Posterior vena cava (tissue), 2 donors: ENCODE measurements at regions not wholly inside any gene's neighbourhood (a gene's known extent, or its start where the extent isn't known, plus 50 kb on each side); places are given as distances from the start of the nearest gene placed in this dataset.

Experiments used
- DNase-seq: peaks from one replicate; pipeline ENCODE4 v3.0.0-alpha.2; 2020; ENCODE audit warnings: low spot score
- intact Hi-C, 2 donors: fragments of 100-400 bp; cut with DNase I; formaldehyde crosslinking; loops; one replicate each; pipeline versions ENCODE4 v1.14.1 to v1.14.2; 2022 to 2023
- donor health status: DM: yes; HTN: yes; CAD: no.
- donor health status: DM: yes; HTN: yes; CAD: no.

DNA sequence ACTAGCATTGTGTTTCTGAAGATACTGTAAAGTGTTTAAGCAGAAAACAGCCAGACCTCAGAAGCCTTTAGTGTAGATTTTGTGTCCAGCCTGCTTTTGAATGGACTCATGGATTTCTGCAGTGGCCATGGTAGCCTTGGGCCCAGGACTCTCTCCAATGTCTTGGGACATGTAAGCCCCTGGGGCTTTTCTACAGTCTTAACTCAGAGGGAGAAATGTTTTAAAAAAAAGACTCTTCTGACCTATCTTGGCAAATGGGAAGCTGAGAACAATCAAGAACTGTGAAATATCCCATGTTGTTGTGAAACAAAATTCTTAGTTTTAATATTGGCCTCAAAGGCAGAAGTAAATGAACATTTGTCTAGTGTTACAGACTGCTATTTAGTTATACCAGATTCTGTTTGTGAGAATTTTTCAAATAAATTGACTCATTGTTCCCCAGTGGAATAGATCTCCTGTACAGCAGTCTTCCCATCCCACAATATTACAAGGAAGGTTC, 112.5 kb upstream of the DMAC1 start:
- intact Hi-C loops, result no loop called here
- no peak for DNase-seq

DNA sequence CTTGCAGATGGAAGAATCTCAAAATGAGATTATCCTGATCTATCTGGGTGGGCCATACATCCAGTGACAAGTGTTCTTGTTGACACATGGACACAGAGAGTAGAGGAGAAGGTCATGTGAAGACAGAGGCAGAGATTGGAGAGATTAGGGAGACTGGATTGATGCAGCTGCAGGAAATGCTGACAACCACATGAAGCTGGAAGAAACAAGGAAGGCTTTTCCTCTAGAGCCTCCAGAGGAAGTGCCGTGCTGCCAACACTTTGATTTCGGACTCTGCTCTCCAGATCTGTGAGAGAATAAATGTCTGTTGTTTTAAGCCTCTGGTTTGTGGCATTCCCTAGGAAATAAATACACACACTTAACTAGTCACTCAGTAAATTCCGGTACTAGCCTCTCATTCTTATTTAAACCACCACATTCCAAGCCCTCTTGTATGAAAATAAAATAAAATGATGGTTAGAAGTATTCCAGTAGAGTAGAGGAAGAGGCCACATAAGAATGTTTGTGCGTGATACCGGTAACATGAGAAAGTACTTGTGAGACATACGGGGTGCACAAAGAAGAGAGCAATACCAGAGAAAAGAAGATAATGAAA, 110.9 kb upstream of the DMAC1 start:
- no peak for DNase-seq
- intact Hi-C loops, result no loop called here

DNA sequence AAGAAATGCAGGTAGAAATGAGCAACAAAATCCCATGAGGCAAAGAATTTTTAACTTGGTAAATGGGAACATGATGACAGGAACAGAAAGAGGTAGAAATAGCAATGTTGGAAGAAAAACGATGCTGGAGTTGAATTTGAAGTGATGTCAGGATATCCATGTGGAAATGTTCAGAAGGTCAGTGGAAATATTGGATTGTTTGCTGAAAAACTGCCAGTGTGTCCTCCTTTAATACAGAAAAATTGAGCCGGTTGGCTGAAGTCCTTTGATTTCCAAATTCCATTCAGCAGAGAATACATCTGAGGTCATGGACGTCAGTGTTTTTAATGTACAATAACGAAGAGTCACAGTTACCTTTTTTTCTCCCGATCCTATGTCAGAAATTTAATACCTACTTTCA, 110.0 kb upstream of the DMAC1 start:
- no peak for DNase-seq
- intact Hi-C loops, result no loop called here

DNA sequence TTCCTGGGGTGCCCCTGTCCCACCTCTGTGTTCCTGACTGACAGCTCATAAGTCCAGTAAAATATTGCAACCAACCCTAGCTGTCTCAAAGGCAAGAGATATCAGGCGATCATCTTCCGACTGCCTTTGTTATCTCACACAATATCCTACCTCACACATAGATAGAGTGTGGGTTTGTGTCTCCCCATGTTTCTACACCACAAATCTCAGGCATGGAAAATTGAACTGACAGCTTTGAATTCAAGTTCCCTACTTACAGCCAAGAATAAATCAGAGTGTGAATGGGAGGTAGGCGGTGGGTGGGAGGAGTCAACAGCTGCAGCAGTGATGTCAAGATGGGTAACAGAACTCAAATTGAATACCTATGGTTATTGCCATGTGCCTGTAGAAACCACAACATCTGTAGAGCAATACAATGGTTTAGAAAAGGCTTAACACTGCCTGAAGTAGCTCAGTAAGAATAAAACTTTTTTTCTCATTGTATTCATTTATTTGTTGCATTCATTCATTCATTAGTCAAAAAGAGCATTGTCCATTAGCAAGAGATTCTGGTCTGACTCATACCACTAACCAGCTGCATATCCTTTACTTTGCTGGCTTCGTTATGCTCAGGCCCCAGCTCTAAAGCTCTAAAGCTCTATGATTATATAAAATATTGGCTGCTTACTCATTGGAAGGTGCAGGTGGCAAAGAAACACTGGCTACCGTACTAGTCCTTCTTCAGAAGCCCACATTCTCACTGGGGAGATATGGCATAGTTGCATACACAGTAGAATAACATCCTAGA, 108.2 kb upstream of the DMAC1 start:
- DNase-seq, result no peak
- intact Hi-C loops, result no loop called here

DNA sequence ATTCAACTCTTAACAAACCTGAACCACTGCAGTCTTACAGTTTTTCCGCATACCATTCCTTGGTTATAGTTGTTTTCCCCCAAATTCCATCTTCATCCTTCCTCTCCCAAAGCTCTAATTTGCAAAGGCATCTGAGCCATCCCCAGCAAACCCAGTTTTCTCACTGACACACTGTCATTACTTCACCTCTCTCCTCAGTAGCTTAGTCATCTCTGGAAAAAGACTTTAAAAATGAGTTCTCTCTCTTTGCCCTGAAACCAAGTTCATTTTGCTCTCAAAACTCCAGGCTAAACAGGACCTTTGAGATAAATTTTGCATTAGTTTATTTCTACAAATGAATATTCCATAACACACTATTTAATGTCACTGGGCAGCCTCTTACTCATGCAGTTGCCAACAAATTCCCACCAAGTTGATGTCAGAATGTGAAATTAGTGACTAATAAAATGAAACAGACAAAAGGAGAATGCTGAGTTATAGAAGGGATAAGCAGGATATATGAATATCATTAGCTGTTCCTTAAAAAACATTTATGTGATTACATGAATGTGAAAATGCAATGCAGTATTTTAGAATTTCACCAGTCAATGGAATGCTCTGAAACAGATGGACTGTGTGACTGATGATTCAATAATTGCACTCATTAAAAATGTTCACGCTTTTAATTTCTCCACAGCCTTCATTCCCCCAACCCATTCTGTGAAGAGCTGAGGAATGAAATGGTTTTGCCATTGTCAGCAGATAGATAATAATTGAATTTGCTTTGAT, 107.4 kb upstream of the DMAC1 start:
- no peak for DNase-seq
- intact Hi-C loops, result no loop called here

DNA sequence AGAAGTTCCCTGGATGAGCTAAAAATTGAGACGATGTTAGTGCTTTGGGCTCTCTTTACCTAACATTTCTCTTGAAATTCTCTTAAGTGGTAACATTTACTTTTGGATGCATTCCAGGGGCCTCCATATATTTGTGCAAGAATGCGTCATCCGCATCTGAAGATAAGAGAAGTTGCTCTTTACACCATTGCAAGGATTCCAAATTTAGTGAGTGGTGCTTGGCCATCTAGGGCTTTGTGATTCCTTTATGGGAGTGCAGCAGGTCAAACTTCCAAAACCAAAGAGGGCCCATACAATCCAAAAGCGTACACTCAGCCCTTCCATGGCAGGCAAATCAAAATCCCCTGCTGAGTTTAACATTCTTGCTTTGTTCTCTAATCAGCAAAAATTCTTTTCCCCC, 102.0 kb upstream of the DMAC1 start:
- DNase-seq, result no peak

DNA sequence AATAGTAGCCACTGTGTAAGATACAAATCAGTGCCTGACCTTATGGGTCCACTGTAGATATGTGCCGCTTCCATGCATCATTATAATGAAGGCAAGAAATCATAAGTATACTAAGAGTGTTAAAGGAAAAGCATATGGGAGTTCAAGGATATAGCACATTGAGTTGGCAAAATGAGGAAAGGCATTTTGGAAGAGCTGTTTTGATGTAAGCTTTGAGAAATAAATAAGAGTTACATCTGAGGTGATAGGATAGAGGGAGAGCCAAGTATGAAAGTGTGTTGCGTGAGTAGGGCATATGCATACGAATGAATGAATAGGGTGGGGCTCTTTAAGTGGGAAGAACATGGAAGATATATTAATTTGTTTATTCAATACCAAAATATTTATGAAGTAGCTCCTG, 101.0 kb upstream of the DMAC1 start:
- intact Hi-C loops, result no loop called here
- no peak for DNase-seq

More for the DNA sequence above, 102.0 kb upstream of the DMAC1 start:
- intact Hi-C loops, result no loop called here

DNA sequence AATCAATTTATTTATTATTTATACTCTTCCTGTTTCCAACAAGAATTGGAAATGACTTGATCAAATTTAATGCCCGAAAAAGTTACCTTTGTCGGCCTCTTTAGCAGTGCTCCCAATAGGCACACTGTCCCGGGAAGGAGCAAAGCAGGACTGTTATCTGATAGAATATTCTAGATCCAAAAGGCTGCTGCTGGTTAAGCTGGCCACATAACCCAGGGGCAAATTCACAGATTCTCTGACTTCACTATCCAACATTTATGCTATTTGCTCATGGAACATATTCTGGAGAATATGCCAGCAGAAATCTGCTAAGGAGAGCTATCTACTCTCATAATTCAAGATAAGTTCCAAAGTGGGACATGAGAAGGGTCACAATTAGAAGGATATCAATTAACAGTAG, 100.2 kb upstream of the DMAC1 start:
- DNase-seq, result no peak
- intact Hi-C loops, result no loop called here

DNA sequence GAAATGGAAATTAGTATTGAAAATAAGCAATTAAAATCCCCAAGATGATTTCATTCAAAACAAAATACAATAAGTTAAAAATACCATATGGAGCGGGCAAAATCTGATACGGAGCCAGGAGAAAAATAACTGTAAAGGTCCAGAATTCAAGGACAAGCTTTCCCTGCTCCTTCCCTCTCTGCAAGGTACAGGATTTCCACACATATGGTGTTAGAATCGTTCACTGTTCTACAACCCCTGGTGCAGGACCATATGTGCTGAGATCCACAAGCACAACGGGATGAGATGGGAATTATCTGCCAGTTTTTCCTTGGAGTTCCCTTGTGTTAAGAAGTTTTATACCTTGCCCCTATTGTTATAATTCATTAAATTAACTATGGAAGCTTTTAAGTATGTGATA, 94.7 kb upstream of the DMAC1 start:
- DNase-seq, result no peak
- intact Hi-C loops, result no loop called here

DNA sequence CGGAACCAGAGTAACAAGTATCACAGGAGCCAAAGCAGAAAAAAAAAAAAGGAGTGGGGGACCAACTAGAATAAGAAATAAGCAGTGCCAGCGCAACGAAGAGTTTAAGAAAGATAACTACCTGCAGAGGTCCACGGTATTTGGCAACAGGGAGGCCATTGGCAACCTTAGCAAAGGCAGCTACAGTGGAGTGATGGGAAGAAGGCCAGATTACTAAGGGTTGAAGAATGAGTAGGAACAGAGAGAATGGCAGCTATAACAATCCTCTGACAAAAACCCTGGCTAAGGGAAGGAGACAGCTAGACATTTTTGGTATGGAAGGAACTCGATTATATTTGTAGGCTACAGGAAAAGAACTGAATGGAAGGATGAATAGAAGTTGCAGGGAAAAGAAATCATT, 93.4 kb upstream of the DMAC1 start:
- intact Hi-C loops, result no loop called here
- DNase-seq, result no peak

DNA sequence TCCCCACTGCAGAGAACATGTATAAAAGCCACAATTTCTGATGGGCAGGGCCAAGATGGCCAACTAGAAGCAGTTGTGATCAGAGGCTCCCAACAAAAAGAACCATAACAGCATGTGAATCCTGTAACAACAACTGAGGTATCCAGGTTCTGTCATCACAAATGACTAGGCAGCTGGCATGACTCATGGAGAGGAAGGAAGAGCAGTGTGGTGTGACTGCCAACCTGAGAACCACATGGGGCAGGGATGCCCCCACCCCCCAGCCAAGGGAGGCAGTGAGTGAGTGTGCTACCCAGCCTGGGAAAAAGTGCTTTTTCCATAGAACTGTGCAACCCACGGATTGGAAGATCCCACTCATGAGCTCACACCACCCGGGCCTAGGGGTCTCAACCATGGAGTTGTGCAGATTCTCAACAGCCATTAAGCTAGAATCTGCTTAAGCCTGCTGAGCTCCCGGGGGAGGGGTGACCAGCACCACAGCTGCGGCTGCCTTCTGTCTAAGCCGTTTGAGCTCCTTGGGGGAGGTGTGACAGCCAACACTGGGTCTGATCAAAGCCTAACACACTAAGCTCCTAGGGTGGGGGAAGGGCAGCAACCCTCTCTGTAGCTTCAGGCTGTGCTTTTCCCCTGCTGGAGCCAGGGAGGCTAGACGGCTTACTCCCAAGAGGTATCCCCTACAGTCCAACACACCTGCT, 80.1 kb upstream of the DMAC1 start:
- intact Hi-C loops, result no loop called here
- no peak for DNase-seq

DNA sequence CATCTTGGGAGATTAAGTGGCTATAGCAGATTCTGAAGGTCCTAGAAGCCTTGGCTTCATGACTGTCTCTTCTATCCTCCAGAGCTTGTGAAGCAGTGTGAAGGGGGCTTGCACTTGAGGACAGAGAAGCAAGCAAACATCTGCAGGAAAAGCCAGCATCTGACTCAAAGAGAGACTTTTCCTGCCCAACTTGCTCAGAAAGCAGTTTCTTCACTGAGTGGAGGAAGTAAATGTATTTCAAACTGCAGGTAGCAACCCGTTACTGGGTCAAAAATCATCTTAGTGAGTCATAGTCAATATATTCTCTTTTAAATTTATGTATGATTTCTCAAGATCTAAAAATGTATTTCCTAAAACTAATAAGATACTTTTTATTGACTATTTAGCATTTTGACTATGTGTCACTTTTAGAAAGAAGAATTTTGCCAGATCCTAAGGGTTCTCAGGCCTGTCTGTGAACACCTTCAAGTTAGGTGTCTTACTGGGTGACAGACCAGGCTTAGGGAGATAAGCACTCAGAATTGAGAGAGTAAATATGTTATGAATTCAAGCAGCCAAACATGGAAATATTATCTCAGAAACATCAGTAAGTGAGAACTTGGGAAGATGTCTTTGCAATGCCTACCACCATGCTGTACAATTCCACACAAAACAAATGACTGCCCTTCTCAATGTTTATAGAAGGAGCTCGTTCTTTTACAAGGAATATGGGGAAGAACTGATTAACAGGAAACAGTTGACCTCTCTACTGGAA, 72.6 kb upstream of the DMAC1 start:
- no peak for DNase-seq
- intact Hi-C loops, result no loop called here

DNA sequence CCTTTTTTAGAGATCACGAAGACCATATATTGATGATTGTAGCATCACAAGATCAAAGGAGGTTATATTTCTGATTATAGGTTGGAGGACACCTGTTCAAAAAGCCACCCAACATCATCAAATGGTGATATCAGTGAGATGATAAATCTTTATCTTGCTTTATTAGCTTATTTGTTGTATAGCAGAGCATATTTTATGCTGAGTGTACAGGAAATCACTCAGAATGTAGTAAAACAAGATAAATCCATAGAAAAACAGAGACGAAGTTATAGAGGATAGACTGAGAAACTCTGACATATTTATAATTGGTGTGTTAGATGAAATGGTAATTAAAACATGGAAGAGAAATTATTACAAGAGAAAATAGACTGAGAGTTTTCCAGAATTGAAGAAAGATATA, 69.8 kb upstream of the DMAC1 start:
- intact Hi-C loops, result no loop called here
- no peak for DNase-seq

DNA sequence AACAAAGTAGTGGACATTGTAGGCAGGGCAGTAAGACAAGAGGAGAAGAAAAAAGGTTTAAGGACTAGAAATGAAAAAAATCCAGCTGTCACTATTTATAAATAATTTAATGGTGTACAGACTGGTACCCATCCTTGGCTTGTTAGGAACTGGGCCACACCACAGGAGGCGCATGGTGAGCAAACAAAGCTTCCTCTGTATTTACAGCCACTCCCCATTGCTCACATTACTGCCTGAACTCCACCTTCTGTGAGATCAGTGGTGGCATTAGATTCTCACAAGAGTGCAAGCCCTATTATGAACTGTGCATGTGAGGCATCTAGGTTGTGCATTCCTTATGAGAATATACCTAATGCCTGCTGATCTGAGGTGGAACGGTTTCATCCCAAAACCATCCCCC, 62.6 kb upstream of the DMAC1 start:
- intact Hi-C loops, result no loop called here
- DNase-seq, result no peak

DNA sequence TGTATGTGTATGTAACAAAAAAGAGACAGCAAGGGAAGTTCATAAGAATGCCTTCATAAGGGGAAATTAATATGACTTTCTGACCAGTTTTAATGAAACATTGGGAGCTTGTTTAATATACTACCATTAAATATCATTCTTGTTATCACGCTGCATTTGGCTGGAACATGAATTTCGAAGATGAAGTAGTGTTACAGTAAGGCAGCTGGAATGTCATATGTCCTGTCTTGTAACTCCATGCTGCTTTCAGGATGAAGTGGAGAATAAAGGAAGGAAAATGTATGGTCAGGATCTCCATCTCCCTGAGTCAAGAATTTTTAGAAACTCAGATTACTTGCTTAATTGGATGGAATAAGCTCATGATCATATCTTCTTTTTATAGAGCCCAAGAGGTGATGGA, 61.5 kb upstream of the DMAC1 start:
- no peak for DNase-seq
- intact Hi-C loops, result no loop called here

DNA sequence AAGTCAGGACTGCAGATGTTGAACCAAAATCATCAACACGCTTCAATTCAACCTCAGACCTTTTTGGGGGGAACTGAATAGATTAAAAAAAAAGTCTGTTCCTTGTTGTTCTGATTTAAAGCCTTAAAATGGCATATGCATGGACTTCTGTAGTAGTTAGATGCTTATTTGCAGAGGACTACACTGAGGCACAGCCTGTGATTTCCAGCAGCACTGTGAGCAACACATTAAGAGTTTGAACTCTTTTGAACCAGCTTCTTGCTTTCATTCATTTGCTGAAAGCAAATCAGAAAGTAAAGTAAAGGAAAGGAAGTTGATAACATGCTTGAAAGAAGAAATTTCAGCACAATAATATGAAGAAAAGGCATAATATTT, 60.7 kb upstream of the DMAC1 start:
- intact Hi-C loops, result no loop called here
- DNase-seq, result no peak

DNA sequence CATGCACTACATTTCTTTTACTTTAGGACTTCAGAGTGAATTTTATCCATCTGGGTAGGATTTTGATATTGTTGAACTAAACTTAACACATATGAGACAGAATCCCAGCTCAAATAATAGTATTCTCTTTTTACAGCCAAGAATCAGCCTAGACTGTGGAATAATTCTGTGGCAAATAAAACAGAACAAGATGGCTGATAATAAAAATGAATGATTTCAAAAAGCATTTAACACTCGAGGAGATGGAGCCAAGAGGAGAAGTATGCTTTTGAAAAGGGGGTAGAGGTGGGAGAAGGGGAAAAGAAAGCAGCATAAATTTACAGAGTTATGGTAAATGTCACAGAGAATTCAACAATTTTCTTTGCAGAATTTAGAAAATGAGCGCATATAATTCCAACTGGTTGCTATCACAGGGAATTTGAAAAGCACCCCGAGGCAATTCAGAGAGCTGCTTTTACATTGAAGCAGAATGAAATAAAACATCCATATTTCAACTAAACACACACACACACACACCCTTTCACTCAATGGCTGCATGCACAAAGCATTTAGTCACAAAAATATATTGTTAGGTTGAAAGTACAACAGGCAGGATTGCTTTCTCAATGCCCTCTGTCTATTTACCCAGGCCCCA, 60.2 kb upstream of the DMAC1 start:
- DNase-seq, result no peak
- intact Hi-C loops, result no loop called here

DNA sequence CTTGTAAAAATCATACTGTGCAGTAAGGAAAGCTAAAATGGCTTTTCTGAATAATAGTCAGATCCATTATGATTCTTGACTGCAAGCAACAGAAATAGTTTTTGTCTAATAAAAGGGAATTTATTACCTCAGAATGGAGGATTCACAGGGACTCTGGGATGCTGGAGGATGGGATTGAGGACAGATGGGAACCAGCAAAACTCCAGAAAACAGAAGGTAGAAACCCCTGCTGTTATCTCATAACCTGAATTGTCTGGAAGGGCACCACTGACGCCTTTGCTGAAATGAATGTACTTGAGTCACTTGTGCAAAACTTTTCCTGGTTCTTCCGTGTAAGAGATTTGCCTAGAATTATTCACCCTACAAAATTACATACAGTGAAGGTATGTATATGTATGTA, 58.6 kb upstream of the DMAC1 start:
- intact Hi-C loops, result no loop called here
- DNase-seq, result no peak

DNA sequence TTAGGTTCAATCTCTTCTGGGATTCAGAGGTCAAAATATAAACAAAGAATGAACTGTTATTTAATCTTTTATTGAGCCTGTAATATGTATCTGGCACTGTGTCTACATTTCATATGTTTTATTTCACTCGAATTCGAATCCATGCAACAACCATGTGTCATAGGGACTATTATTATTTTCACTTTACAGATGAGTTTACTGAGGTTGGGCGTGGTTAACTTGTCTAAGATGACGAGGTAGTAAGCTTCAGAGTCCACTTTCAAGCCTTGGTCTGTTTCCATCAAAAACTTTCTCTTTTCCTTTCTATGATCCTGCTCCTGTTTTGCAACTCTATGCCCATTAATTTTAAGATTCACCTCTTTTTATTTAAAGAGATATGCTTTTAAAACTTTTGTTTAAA, 55.2 kb upstream of the DMAC1 start:
- no peak for DNase-seq
- intact Hi-C loops, result no loop called here
